K562 (cell line): ENCODE measurements at regions not wholly inside any gene's neighbourhood (a gene's known extent, or its start where the extent isn't known, plus 50 kb on each side); places are given as distances from the start of the nearest gene placed in this dataset.

Experiments
- ATAC-seq: fragments of 200-7000 bp; cut with Tn5 transposase; 3 replicates; pipeline ENCODE4 v1.9.1; 2020; ENCODE audit warnings: moderate library complexity
- BruUV-seq: library from RNA; stranded (reverse); fragments of 400-500 nt; replicated peaks from 2 replicates; lab custom pipeline; 2021; lab: Mats Ljungman, UMichigan
- CTCF ChIA-PET: fragments of 300-600 bp; formaldehyde crosslinking; extraction: SDS; loops from one replicate; lab custom pipeline; 2021; ENCODE audit warnings: low intra/inter-chr PET ratio; lab: Yijun Ruan, JAX
- POLR2A ChIA-PET: fragments of 300-600, 350-650 bp; sonication (Branson Sonifier 250); formaldehyde crosslinking; extraction: SDS; loops from one replicate; lab custom pipeline; 2021; ENCODE audit warnings: antibody characterized with exemption, inconsistent platforms; lab: Yijun Ruan, JAX
- DNase-seq, 4 experiments: peaks; one replicate each; pipeline versions ENCODE4 v3.0.0 to v3.0.0-alpha.2; 2011 to 2018; ENCODE audit warnings: low spot score in 3 of 4, mixed read lengths in 3 of 4; ENCODE audit errors: extremely low read depth in 1 of 4
- FAIRE-seq: peaks from 2 replicates; lab custom pipeline; 2011; peaks lifted over from hg19 to GRCh38; lab: Jason Lieb, UNC
- H2AFZ ChIP-seq: 2 replicates; pipeline ENCODE4 v1.6.0; 2011; ENCODE audit warnings: low read depth, low read length, control low read depth, inconsistent platforms
- H3K27ac ChIP-seq: fragments of 200-600 bp; 3 replicates; pipeline ENCODE4 v1.8.0; 2011; ENCODE audit warnings: low read depth, mild to moderate bottlenecking, control low read depth, inconsistent platforms, low read length, moderate library complexity, mixed read lengths; ENCODE audit errors: extremely low read depth
- H3K27me3 ChIP-seq, 2 experiments: fragments of 300-600 bp in 1 of 2; 2 replicates in 1 of 2; 3 replicates in 1 of 2; pipeline versions ENCODE4 v1.6.0 to v1.8.0; 2011; ENCODE audit warnings: inconsistent platforms in 2 of 2, low read length in 2 of 2, mild to moderate bottlenecking in 1 of 2, mixed read lengths in 1 of 2, moderate library complexity in 1 of 2; ENCODE audit not compliant: control insufficient read depth in 2 of 2, insufficient read depth in 2 of 2
- H3K36me3 ChIP-seq: fragments of 300-600 bp; 3 replicates; pipeline ENCODE4 v1.8.0; 2011; ENCODE audit warnings: mild to moderate bottlenecking, low read length, inconsistent platforms; ENCODE audit not compliant: control insufficient read depth, insufficient read depth
- H3K4me1 ChIP-seq, 2 experiments: fragments of 200-600 bp in 1 of 2; replicated peaks in 1 of 2; 2 replicates in 1 of 2; 3 replicates in 1 of 2; pipeline versions ENCODE4 v1.5.1 to v1.8.0; 2011; ENCODE audit warnings: inconsistent platforms in 2 of 2, low read length in 2 of 2, mild to moderate bottlenecking in 1 of 2, mixed read lengths in 1 of 2, moderate library complexity in 1 of 2; ENCODE audit not compliant: control insufficient read depth in 2 of 2, insufficient read depth in 2 of 2
- H3K4me2 ChIP-seq: 2 replicates; pipeline ENCODE4 v1.6.1; 2011; ENCODE audit warnings: low read length, control low read depth, inconsistent platforms, mixed read lengths; ENCODE audit not compliant: insufficient read depth
- H3K4me3 ChIP-seq: fragments of 200-600 bp; sonication (generic), shearing (Covaris generic); 2 replicates; pipeline ENCODE4 v1.5.1; 2016; ENCODE audit warnings: control low read depth, inconsistent platforms
- H3K79me2 ChIP-seq: fragments of 200-600 bp; 3 replicates; pipeline ENCODE4 v1.8.0; 2011; ENCODE audit warnings: low read length, inconsistent platforms; ENCODE audit not compliant: control insufficient read depth, insufficient read depth
- H3K9ac ChIP-seq, 2 experiments: 2 replicates each; pipeline versions ENCODE4 v1.6.0 to v1.6.1; 2011; ENCODE audit warnings: low read depth in 2 of 2, low read length in 2 of 2, control low read depth in 1 of 2, inconsistent platforms in 1 of 2, mild to moderate bottlenecking in 1 of 2, mixed read lengths in 1 of 2; ENCODE audit not compliant: insufficient read depth in 1 of 2
- H3K9me1 ChIP-seq: one replicate; pipeline ENCODE4 v1.6.0; 2011; ENCODE audit warnings: inconsistent platforms, mild to moderate bottlenecking, low read length, moderate library complexity; ENCODE audit not compliant: control insufficient read depth, insufficient read depth
- H3K9me3 ChIP-seq: replicated peaks from 2 replicates; pipeline ENCODE4 v1.5.1; 2011; ENCODE audit warnings: low read depth, low read length, inconsistent platforms; ENCODE audit not compliant: control insufficient read depth, insufficient read depth
- H4K20me1 ChIP-seq: replicated peaks from 2 replicates; pipeline ENCODE4 v1.6.1; 2011; ENCODE audit warnings: low read length, inconsistent platforms, mixed read lengths; ENCODE audit not compliant: control insufficient read depth, insufficient read depth
- BRF2 ChIP-seq: IDR thresholded peaks from 3 replicates; pipeline ENCODE4 v1.6.1; 2011; ENCODE audit warnings: borderline replicate concordance, mild to moderate bottlenecking; ENCODE audit not compliant: insufficient read length, insufficient read depth
- CAMTA2 ChIP-seq: fragments of 250-450 bp; sonication (Bioruptor Pico); conservative IDR thresholded peaks from 2 replicates; pipeline ENCODE4 v1.5.1; 2022
- CCAR2 ChIP-seq: fragments of 200-400 bp; formaldehyde crosslinking; IDR thresholded peaks from 2 replicates; pipeline ENCODE4 v1.6.1; 2017; ENCODE audit warnings: mild to moderate bottlenecking, low read depth, low read length
- CHD4 ChIP-seq: fragments of 200-600 bp; sonication (generic); IDR thresholded peaks from 3 replicates; pipeline ENCODE4 v1.6.1; 2012; ENCODE audit warnings: low read depth, mild to moderate bottlenecking, mixed read lengths, low read length, inconsistent platforms; ENCODE audit not compliant: insufficient read depth, insufficient replicate concordance, poor library complexity, severe bottlenecking
- COPS2 ChIP-seq: fragments of 450-650 bp; conservative IDR thresholded peaks from 2 replicates; pipeline ENCODE4 v1.6.1; 2016; ENCODE audit warnings: mild to moderate bottlenecking, moderate library complexity
- MTF1 ChIP-seq: fragments of 250-450 bp; sonication (Bioruptor Pico); IDR thresholded peaks from 2 replicates; pipeline ENCODE4 v1.9.0; 2021; ENCODE audit warnings: moderate library complexity, mild to moderate bottlenecking, inconsistent platforms, borderline replicate concordance
- NR4A1 ChIP-seq, 2 experiments: fragments of 250-450 bp in 1 of 2; fragments of 450-650 bp in 1 of 2; sonication (Bioruptor Pico) in 1 of 2; IDR thresholded peaks; 2 replicates each; pipeline versions ENCODE4 v1.4.0 to v1.6.1; 2016 to 2020; ENCODE audit warnings: mild to moderate bottlenecking in 2 of 2, missing compliant biosample characterization in 1 of 2, missing genetic modification characterization in 1 of 2, moderate library complexity in 1 of 2
- PHF8 ChIP-seq: fragments of 200-600 bp; sonication (generic); IDR thresholded peaks from 2 replicates; pipeline ENCODE4 v1.6.1; 2012; ENCODE audit warnings: mixed run types, mild to moderate bottlenecking, inconsistent platforms, low read length, moderate library complexity, borderline replicate concordance
- RBM25 ChIP-seq: fragments of 200-400 bp; formaldehyde crosslinking; IDR thresholded peaks from 2 replicates; pipeline ENCODE4 v1.6.1; 2018; ENCODE audit warnings: low read length, low read depth, moderate library complexity; ENCODE audit not compliant: severe bottlenecking
- SOX6 ChIP-seq: fragments of 450-650 bp; IDR thresholded peaks from 2 replicates; pipeline ENCODE4 v1.6.1; 2014; ENCODE audit warnings: mild to moderate bottlenecking
- SRSF3 ChIP-seq: fragments of 200-400 bp; formaldehyde crosslinking; IDR thresholded peaks from 2 replicates; pipeline ENCODE4 v1.6.1; 2016; ENCODE audit warnings: mild to moderate bottlenecking, low read length, moderate library complexity; ENCODE audit not compliant: insufficient read depth
- ZNF318 ChIP-seq, 2 experiments: fragments of 450-650 bp; IDR thresholded peaks; 2 replicates each; pipeline ENCODE4 v1.6.1; 2016; ENCODE audit warnings: mild to moderate bottlenecking in 2 of 2, borderline replicate concordance in 1 of 2, low read depth in 1 of 2, moderate library complexity in 1 of 2
- ZNF766 ChIP-seq: fragments of 200-800 bp; sonication (Bioruptor generic); conservative IDR thresholded peaks from 2 replicates; pipeline ENCODE4 v1.6.1; 2016; ENCODE audit warnings: missing genetic modification characterization, missing compliant biosample characterization
- ZSCAN29 ChIP-seq: fragments of 450-650 bp; IDR thresholded peaks from 2 replicates; pipeline ENCODE4 v1.6.1; 2017
- WGBS: fragments of 100-300 bp; shearing (Covaris generic); methylation state at CpG from one replicate; pipeline ENCODE4 v1.1.6; 2016; ENCODE audit warnings: low coverage, mixed read lengths; ENCODE audit not compliant: insufficient coverage; ENCODE audit errors: missing lambda C conversion rate; 5-methylcytosine and 5-hydroxymethylcytosine counted together
- in situ Hi-C: fragments of 300-500 bp; cut with MboI; formaldehyde crosslinking; loops from 4 replicates; pipeline ENCODE4 v1.15.0; 2018; ENCODE audit warnings: inconsistent platforms, mixed read lengths
- intact Hi-C: fragments of 100-400 bp; cut with micrococcal nuclease; formaldehyde crosslinking; loops from 2 replicates; pipeline ENCODE4 v1.14.2; 2022

GRCh38 chrY:12236399-12236798, 464.6 kb upstream of the USP9Y start:
- in situ Hi-C loops (no loop called here), intact Hi-C loops (no loop called here)
- no peak for DNase-seq
- ChIA-PET CTCF (no interaction called here), POLR2A (no interaction called here)
- Histone ChIP-seq H3K9ac (no peak overlapping the region), H3K27me3 (no peaks in the 10 kb centered on the region), H3K27ac (no peak overlapping the region), H3K9me3 (no peaks in the 10 kb centered on the region), H3K4me1 (no peaks in the 10 kb centered on the region), H3K9me1 (no peaks in the 10 kb centered on the region), H3K4me3 (no peak overlapping the region), H4K20me1 (no peaks in the 10 kb centered on the region), H2AFZ (no peak overlapping the region), H3K79me2 (no peaks in the 10 kb centered on the region), H3K36me3 (no peaks in the 10 kb centered on the region), H3K4me2 (no peak overlapping the region)
- ATAC-seq = no peak
- no TSS peak for BruUV-seq
- FAIRE-seq = no peak
- no CpG with 5 or more reads among the region's 4 CpGs for WGBS
- no peak for TF ChIP-seq MTF1
- no peak for TF ChIP-seq SOX6
- no peak for TF ChIP-seq CHD4
- no peak for TF ChIP-seq COPS2
- TF ChIP-seq PHF8 = no peak
- no peak for TF ChIP-seq SRSF3
- TF ChIP-seq CAMTA2 (CRISPR knock-in tag) = no peak
- no peak for TF ChIP-seq CCAR2
- no peak for TF ChIP-seq ZNF318 (IDR thresholded peaks at IDR 0.05; ENCODE audit: borderline replicate concordance in 1 of 2, low read depth in 1 of 2)
- TF ChIP-seq ZSCAN29 = no peak
- TF ChIP-seq BRF2 = no peak
- no peak for TF ChIP-seq NR4A1 (CRISPR knock-in tag; IDR thresholded peaks at IDR 0.05)
- no peak for TF ChIP-seq NR4A1 (tag; IDR thresholded peaks at IDR 0.05)
- TF ChIP-seq ZNF766 (CRISPR knock-in tag) = no peak
- TF ChIP-seq RBM25 = no peak
